HG03469 (cell line): ENCODE measurements at regions not wholly inside any gene's neighbourhood (a gene's known extent, or its start where the extent isn't known, plus 50 kb on each side); places are given as distances from the start of the nearest gene placed in this dataset.

Experiments
- ATAC-seq: cut with Tn5 transposase; IDR thresholded peaks from one replicate; pipeline ENCODE4 v1.9.1; 2021; ENCODE audit warnings: mild to moderate bottlenecking, moderate library complexity, moderate number of reproducible peaks; ENCODE audit not compliant: unreplicated experiment

GRCh38 chr5:117204926-117205869 is 630.6 kb upstream of the SEMA6A start:
- ATAC-seq: no peak

- ATAC-seq: no peak
Observed at GRCh38 chr5:117204404-117204803, 629.8 kb upstream of the SEMA6A start.

- ATAC-seq: no peak
Observed at GRCh38 chr5:117203584-117203983, 629.0 kb upstream of the SEMA6A start.

- ATAC-seq: no peak
Observed at GRCh38 chr5:117201001-117201400, 626.4 kb upstream of the SEMA6A start.

- no peak for ATAC-seq
Observed at GRCh38 chr5:117195076-117195475, 620.5 kb upstream of the SEMA6A start.

- ATAC-seq: no peak
Observed at GRCh38 chr5:117191251-117191650, 616.6 kb upstream of the SEMA6A start.

GRCh38 chr5:117189784-117190183 is 615.2 kb upstream of the SEMA6A start:
- ATAC-seq: no peak

- ATAC-seq: no peak
Observed at GRCh38 chr5:117188211-117188610, 613.6 kb upstream of the SEMA6A start.

- no peak for ATAC-seq
Observed at GRCh38 chr5:117186751-117187150, 612.1 kb upstream of the SEMA6A start.

GRCh38 chr5:117183326-117183725 is 608.7 kb upstream of the SEMA6A start:
- ATAC-seq: no peak

GRCh38 chr5:117182104-117182503 is 607.5 kb upstream of the SEMA6A start:
- no peak for ATAC-seq

- no peak for ATAC-seq
Observed at GRCh38 chr5:117177302-117177701, 602.7 kb upstream of the SEMA6A start.

GRCh38 chr5:117165068-117165467 is 590.4 kb upstream of the SEMA6A start:
- no peak for ATAC-seq

GRCh38 chr5:117161718-117162335 is 587.2 kb upstream of the SEMA6A start:
- ATAC-seq: no peak

GRCh38 chr5:117160391-117160790 is 585.8 kb upstream of the SEMA6A start:
- ATAC-seq: no peak

GRCh38 chr5:117149312-117149711 is 574.7 kb upstream of the SEMA6A start:
- ATAC-seq: no peak

- ATAC-seq: no peak
Observed at GRCh38 chr5:117144086-117144485, 569.5 kb upstream of the SEMA6A start.

GRCh38 chr5:117143406-117143805 is 568.8 kb upstream of the SEMA6A start:
- ATAC-seq: no peak

- ATAC-seq: no peak
Observed at GRCh38 chr5:117138523-117138922, 563.9 kb upstream of the SEMA6A start.

- no peak for ATAC-seq
Observed at GRCh38 chr5:117135851-117136250, 561.2 kb upstream of the SEMA6A start.

GRCh38 chr5:117133198-117133597 is 558.6 kb upstream of the SEMA6A start:
- no peak for ATAC-seq

- ATAC-seq: no peak
Observed at GRCh38 chr5:117131876-117132275, 557.3 kb upstream of the SEMA6A start.
